ENCODE measurements at regions not wholly inside any gene's neighbourhood (a gene's known extent, or its start where the extent isn't known, plus 50 kb on each side); places are given as distances from the start of the nearest gene placed in this dataset.

DNA sequence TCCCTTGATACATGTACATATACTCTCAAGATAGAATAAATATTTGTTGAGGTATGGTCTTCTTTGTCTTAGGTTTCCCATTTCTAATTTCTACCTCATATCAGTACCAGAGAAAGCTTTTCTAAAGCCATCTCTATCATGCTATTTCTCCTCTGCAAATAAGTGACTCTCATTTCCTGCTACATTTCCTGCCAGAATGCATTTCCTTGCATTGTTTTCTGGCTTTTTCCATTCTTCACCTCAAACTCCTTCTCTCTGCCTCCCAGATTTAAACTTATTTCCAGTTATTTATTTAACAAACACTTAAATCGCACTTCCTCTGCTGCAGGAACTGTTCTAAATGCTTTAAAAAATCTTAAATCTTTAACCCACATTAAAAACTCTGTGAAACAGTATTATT, 74.4 kb upstream of the STMND1 start:
- Histone ChIP-seq H3K4me3 (no peak overlapping the region), H3K4me1 (no peaks in the 10 kb centered on the region), H3K27ac (no peak overlapping the region), H3K27me3 (peaks cover 0 to 7% (median 0%) of the 10 kb centered on the region in 3 donors), H3K36me3 (no peaks in the 10 kb centered on the region), H3K9me3 (no peaks in the 10 kb centered on the region)
- in situ Hi-C loops (cut with MboI; ENCODE audit: low sequenced_read_pairs in 4 of 4) (no loop called here), intact Hi-C loops (cut with DNase I; ENCODE audit: low total_unique reads) (no loop called here)
- ATAC-seq = no peak
- no peak for TF ChIP-seq POLR2A (IDR thresholded peaks at IDR 0.05)
- TF ChIP-seq, protein P1, sequence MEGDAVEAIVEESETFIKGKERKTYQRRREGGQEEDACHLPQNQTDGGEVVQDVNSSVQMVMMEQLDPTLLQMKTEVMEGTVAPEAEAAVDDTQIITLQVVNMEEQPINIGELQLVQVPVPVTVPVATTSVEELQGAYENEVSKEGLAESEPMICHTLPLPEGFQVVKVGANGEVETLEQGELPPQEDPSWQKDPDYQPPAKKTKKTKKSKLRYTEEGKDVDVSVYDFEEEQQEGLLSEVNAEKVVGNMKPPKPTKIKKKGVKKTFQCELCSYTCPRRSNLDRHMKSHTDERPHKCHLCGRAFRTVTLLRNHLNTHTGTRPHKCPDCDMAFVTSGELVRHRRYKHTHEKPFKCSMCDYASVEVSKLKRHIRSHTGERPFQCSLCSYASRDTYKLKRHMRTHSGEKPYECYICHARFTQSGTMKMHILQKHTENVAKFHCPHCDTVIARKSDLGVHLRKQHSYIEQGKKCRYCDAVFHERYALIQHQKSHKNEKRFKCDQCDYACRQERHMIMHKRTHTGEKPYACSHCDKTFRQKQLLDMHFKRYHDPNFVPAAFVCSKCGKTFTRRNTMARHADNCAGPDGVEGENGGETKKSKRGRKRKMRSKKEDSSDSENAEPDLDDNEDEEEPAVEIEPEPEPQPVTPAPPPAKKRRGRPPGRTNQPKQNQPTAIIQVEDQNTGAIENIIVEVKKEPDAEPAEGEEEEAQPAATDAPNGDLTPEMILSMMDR (IDR thresholded peaks at IDR 0.05 in 4 of 5, conservative IDR thresholded peaks at IDR 0.05 in 1 of 5) = no peak
- no peak for DNase-seq

DNA sequence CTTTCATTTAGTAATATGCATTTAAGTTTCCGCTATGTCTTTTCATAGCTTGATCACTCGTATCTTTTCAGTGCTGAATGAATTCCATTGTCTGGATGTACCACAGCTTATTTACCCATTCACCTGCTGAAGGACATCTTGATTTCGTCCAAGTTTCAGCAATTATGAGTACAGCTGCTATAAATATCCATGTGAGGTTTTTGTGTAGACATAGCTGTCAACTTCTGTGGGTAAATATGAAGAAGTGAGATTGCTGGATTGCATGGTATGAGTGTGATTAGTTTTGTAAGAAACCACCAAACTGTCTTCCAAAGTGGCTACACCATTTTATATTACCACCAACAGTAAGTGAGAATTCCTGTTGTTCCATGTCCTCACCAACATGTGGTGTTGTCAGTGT, 79.2 kb upstream of the STMND1 start:
- ATAC-seq = no peak
- in situ Hi-C loops (cut with MboI; ENCODE audit: low sequenced_read_pairs in 4 of 4) = no loop called here
- DNase-seq = no peak
- intact Hi-C loops (cut with DNase I; ENCODE audit: low total_unique reads) = no loop called here
- H3K9me3 ChIP-seq = no peaks in the 10 kb centered on the region
- no peak overlapping the region for H3K27ac ChIP-seq
- H3K4me3 ChIP-seq = no peak overlapping the region
- H3K36me3 ChIP-seq = no peaks in the 10 kb centered on the region
- no peaks in the 10 kb centered on the region for H3K4me1 ChIP-seq
- no peaks in the 10 kb centered on the region for H3K27me3 ChIP-seq
- no peak for TF ChIP-seq POLR2A (IDR thresholded peaks at IDR 0.05)

DNA sequence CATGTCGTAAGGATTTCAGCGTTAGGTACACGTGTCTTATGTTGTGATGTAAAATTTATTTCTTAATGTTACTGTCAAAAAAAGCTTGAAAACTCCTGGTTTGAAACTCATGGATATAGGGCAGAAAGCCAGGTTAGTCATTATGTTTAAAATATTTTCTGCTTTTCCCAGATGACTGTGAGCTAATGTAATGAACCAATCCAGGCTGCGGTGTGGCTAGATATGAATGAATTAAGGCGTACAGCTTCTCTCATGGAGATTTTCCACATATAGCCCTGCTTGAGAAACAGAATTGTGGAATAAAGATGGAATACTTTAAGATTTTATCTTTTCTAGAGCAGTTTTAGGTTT, 80.3 kb upstream of the STMND1 start:
- no peaks in the 10 kb centered on the region for H3K36me3 ChIP-seq
- ATAC-seq = no peak

DNA sequence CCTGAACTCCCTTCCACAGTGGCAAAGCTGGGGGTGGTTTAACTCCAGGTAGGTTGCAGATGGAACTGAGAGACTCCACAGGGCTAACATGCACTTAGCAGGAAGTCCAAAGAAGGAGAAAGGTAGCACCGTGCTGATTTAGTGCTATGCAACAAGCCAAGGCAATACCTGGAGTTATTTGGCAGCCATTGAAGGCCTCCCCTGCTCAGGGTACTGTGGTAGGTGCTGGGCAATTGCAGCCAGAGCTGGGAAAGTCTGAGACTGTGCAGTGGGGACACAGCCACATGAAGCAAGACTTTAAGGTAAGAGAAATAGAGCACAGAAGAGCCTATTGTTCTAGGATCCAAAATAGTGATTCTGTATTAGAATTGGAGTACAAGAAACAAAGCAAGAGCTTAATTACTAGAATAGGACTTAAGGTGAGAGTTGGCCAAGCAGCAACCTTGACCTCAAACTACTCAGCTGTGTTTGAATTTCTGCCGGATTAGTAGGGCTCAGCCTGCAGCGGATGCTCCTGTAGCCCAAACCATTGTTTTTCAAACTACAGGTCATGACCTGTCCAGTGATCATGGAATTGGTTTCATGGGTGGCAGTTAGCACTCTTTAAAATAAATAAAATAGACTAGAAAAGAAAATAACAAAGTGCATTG, 80.8 kb upstream of the STMND1 start:
- H3K4me3 ChIP-seq = no peak overlapping the region
- H3K4me1 ChIP-seq = no peaks in the 10 kb centered on the region
- no peaks in the 10 kb centered on the region for H3K9me3 ChIP-seq
- DNase-seq (no peak), ATAC-seq (no peak)
- in situ Hi-C loops (cut with MboI; ENCODE audit: low sequenced_read_pairs in 4 of 4) (no loop called here), intact Hi-C loops (cut with DNase I; ENCODE audit: low total_unique reads) (no loop called here)
- H3K27me3 ChIP-seq = no peaks in the 10 kb centered on the region
- no peaks in the 10 kb centered on the region for H3K36me3 ChIP-seq
- TF ChIP-seq POLR2A (IDR thresholded peaks at IDR 0.05) = no peak
- TF ChIP-seq, protein P1 (IDR thresholded peaks at IDR 0.05 in 4 of 5, conservative IDR thresholded peaks at IDR 0.05 in 1 of 5) = no peak
- H3K27ac ChIP-seq = no peak overlapping the region

More for the DNA sequence above, 80.3 kb upstream of the STMND1 start:
- Histone ChIP-seq H3K4me3 (no peak overlapping the region), H3K4me1 (no peaks in the 10 kb centered on the region), H3K9me3 (no peaks in the 10 kb centered on the region), H3K27me3 (no peaks in the 10 kb centered on the region), H3K27ac (no peak overlapping the region)
- no peak for TF ChIP-seq POLR2A (IDR thresholded peaks at IDR 0.05)
- TF ChIP-seq, protein P1 (IDR thresholded peaks at IDR 0.05 in 4 of 5, conservative IDR thresholded peaks at IDR 0.05 in 1 of 5) = no peak
- intact Hi-C loops (cut with DNase I; ENCODE audit: low total_unique reads) = no loop called here
- in situ Hi-C loops (cut with MboI; ENCODE audit: low sequenced_read_pairs in 4 of 4) = no loop called here
- no peak for DNase-seq

DNA sequence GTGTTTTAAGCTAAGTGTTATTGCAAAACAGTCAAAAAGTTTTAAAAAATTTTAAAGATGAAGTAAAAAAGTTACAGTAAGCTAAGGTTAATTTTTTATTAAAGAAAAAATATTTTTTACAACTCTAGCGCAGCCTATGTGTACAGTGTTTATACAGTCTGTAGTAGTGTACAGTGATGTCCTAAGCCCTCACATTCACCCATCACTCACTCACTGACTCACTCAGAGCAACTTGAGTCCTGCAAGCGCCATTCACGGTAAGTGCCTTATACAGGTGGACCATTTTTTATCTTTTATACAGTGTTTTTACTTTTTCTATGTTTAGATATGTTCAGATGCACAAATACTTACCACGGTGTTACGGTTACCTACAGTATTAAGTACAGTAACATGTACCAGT, 83.4 kb upstream of the STMND1 start:
- DNase-seq (no peak), ATAC-seq (no peak)
- Histone ChIP-seq H3K36me3 (no peaks in the 10 kb centered on the region), H3K27ac (no peak overlapping the region), H3K4me3 (no peak overlapping the region), H3K27me3 (peaks cover 0 to 4% (median 2%) of the 10 kb centered on the region in 3 donors), H3K4me1 (no peaks in the 10 kb centered on the region), H3K9me3 (no peaks in the 10 kb centered on the region)
- intact Hi-C loops (cut with DNase I; ENCODE audit: low total_unique reads) (no loop called here), in situ Hi-C loops (cut with MboI; ENCODE audit: low sequenced_read_pairs in 4 of 4) (no loop called here)
- TF ChIP-seq, protein P1 (IDR thresholded peaks at IDR 0.05 in 4 of 5, conservative IDR thresholded peaks at IDR 0.05 in 1 of 5) = no peak
- no peak for TF ChIP-seq POLR2A (IDR thresholded peaks at IDR 0.05)
